Panc1 (cell line): ENCODE measurements at regions not wholly inside any gene's neighbourhood (a gene's known extent, or its start where the extent isn't known, plus 50 kb on each side); places are given as distances from the start of the nearest gene placed in this dataset.

Source experiments
- ATAC-seq: fragments of 200-7000 bp; cut with Tn5 transposase; 2 replicates; pipeline ENCODE4 v1.9.1; 2020; ENCODE audit warnings: mild to moderate bottlenecking, moderate library complexity
- BruUV-seq: library from RNA; stranded (reverse); fragments of 400-500 nt; replicated peaks from 2 replicates; lab custom pipeline; 2021; lab: Mats Ljungman, UMichigan
- CTCF ChIA-PET: fragments of 300-600 bp; sonication (Branson Sonifier 250); formaldehyde crosslinking; loops from one replicate; lab custom pipeline; 2022; ENCODE audit warnings: antibody characterized with exemption; lab: Charles Lee
- POLR2A ChIA-PET: fragments of 300-600 bp; sonication (Branson Sonifier 250); formaldehyde crosslinking; loops from one replicate; lab custom pipeline; 2022; ENCODE audit warnings: antibody characterized with exemption; lab: Charles Lee
- DNase-seq: peaks from one replicate; pipeline ENCODE4 v3.0.0-alpha.2; 2010; ENCODE audit warnings: low read depth, low spot score
- H3K27ac ChIP-seq: 2 replicates; pipeline ENCODE4 v1.5.1; 2011; ENCODE audit warnings: mild to moderate bottlenecking, low read length, inconsistent platforms
- H3K27me3 ChIP-seq: fragments of 200-500 bp; sonication (Bioruptor generic); 2 replicates; pipeline ENCODE4 v1.6.0; 2014; ENCODE audit warnings: low read length, inconsistent platforms; ENCODE audit not compliant: control insufficient read depth, insufficient read depth
- H3K36me3 ChIP-seq: fragments of 200-500 bp; sonication (Bioruptor generic); 2 replicates; pipeline ENCODE4 v1.5.1; 2014; ENCODE audit warnings: inconsistent platforms, mild to moderate bottlenecking, low read length, moderate library complexity; ENCODE audit not compliant: control insufficient read depth, insufficient read depth
- H3K4me1 ChIP-seq: 2 replicates; pipeline ENCODE4 v1.5.1; 2011; ENCODE audit warnings: inconsistent platforms, mild to moderate bottlenecking, low read length, moderate library complexity; ENCODE audit not compliant: control insufficient read depth, insufficient read depth
- H3K4me3 ChIP-seq, 2 experiments: 2 replicates each; pipeline ENCODE4 v1.5.1; 2011 to 2012; ENCODE audit warnings: low read depth in 2 of 2, low read length in 2 of 2, mild to moderate bottlenecking in 2 of 2, inconsistent platforms in 1 of 2, moderate library complexity in 1 of 2
- H3K9me3 ChIP-seq: fragments of 200-500 bp; sonication (Bioruptor generic); 2 replicates; pipeline ENCODE4 v1.5.1; 2014; ENCODE audit warnings: low read depth, mild to moderate bottlenecking, inconsistent platforms, low read length, moderate library complexity; ENCODE audit not compliant: control insufficient read depth, insufficient read depth
- CTCF ChIP-seq: fragments of 450-650 bp; IDR thresholded peaks from 2 replicates; pipeline ENCODE4 v1.5.1; 2017; ENCODE audit warnings: mild to moderate bottlenecking
- POLR2AphosphoS5 ChIP-seq: IDR thresholded peaks from 2 replicates; pipeline ENCODE4 v1.6.1; 2012; ENCODE audit warnings: mild to moderate bottlenecking, low read depth, low read length, moderate library complexity
- REST ChIP-seq, 2 experiments: IDR thresholded peaks; 2 replicates each; pipeline ENCODE4 v1.6.1; 2011 to 2012; ENCODE audit warnings: low read depth in 2 of 2, control low read depth in 1 of 2, low read length in 1 of 2, mild to moderate bottlenecking in 1 of 2, moderate library complexity in 1 of 2; ENCODE audit not compliant: insufficient read depth in 1 of 2
- SIN3A ChIP-seq: IDR thresholded peaks from 2 replicates; pipeline ENCODE4 v1.6.1; 2012; ENCODE audit warnings: low read depth, mild to moderate bottlenecking, low read length, moderate library complexity, borderline replicate concordance; ENCODE audit not compliant: insufficient read depth
- TCF7L2 ChIP-seq: IDR thresholded peaks from 2 replicates; pipeline ENCODE4 v1.6.1; 2011; ENCODE audit warnings: mild to moderate bottlenecking, low read depth, low read length, inconsistent platforms
- in situ Hi-C: cut with HindIII; loops from 2 replicates; pipeline ENCODE4 v1.10.0; 2016; ENCODE audit warnings: low sequenced_read_pairs, low pct_unique_long_range_greater_than_20kb
- intact Hi-C: fragments of 100-400 bp; cut with micrococcal nuclease; formaldehyde crosslinking; loops from one replicate; pipeline ENCODE4 v1.10.0; 2022; ENCODE audit not compliant: unreplicated experiment

- in situ Hi-C loops (no loop called here), intact Hi-C loops (no loop called here)
- BruUV-seq, result no TSS peak
- CTCF ChIA-PET, result no interaction called here
- no peaks in the 10 kb centered on the region for H3K36me3 ChIP-seq
- no peaks in the 10 kb centered on the region for H3K9me3 ChIP-seq
- ATAC-seq, result no peak
- no peaks in the 10 kb centered on the region for H3K27me3 ChIP-seq
- no peak for DNase-seq
- no peak overlapping the region for H3K27ac ChIP-seq
- H3K4me3 ChIP-seq, result no peak overlapping the region
- no peaks in the 10 kb centered on the region for H3K4me1 ChIP-seq
- POLR2A ChIA-PET, result no interaction called here
- TF ChIP-seq CTCF, result no peak
Observed at GRCh38 chr10:111706331-111706730, 477.2 kb downstream of the GPAM start.

- Histone ChIP-seq H3K4me3 (no peak overlapping the region), H3K9me3 (no peaks in the 10 kb centered on the region), H3K27ac (no peak overlapping the region), H3K4me1 (no peaks in the 10 kb centered on the region), H3K36me3 (no peaks in the 10 kb centered on the region), H3K27me3 (no peaks in the 10 kb centered on the region)
- BruUV-seq, result no TSS peak
- TF ChIP-seq CTCF (no peak), SIN3A (no peak), REST (IDR thresholded peaks at IDR 0.05; ENCODE audit: insufficient read depth in 1 of 2, low read depth in 2 of 2, low read length in 1 of 2) (no peak), POLR2AphosphoS5 (no peak), TCF7L2 (no peak)
- in situ Hi-C loops (no loop called here), intact Hi-C loops (no loop called here)
- ChIA-PET POLR2A (no interaction called here), CTCF (no interaction called here)
- ATAC-seq (no peak), DNase-seq (no peak)
Observed at GRCh38 chr10:111707076-111707475, 476.5 kb downstream of the GPAM start.

GRCh38 chr10:111709603-111710002, 474.0 kb downstream of the GPAM start:
- H3K27ac ChIP-seq, result no peak overlapping the region
- H3K4me3 ChIP-seq, result no peak overlapping the region
- intact Hi-C loops (no loop called here), in situ Hi-C loops (no loop called here)
- no peaks in the 10 kb centered on the region for H3K36me3 ChIP-seq
- no peaks in the 10 kb centered on the region for H3K27me3 ChIP-seq
- POLR2A ChIA-PET, result no interaction called here
- no TSS peak for BruUV-seq
- TF ChIP-seq POLR2AphosphoS5 (no peak), SIN3A (no peak)
- no peaks in the 10 kb centered on the region for H3K4me1 ChIP-seq
- no peak for DNase-seq
- H3K9me3 ChIP-seq, result no peaks in the 10 kb centered on the region
- CTCF ChIA-PET, result no interaction called here
- ATAC-seq, result no peak
